Esophagus (tissue), 2 donors: ENCODE measurements at regions not wholly inside any gene's neighbourhood (a gene's known extent, or its start where the extent isn't known, plus 50 kb on each side); places are given as distances from the start of the nearest gene placed in this dataset.

Experiments used
- H3K27ac ChIP-seq, 2 donors: one replicate each; pipeline ENCODE4 v1.5.1; 2013; ENCODE audit warnings: low read depth in 2 of 2, mild to moderate bottlenecking in 2 of 2, inconsistent platforms in 1 of 2, low read length in 1 of 2, moderate library complexity in 1 of 2
- H3K27me3 ChIP-seq, 2 donors: one replicate each; pipeline ENCODE4 v1.6.1; 2013; ENCODE audit warnings: low read length in 2 of 2, control low read depth in 1 of 2, mild to moderate bottlenecking in 1 of 2; ENCODE audit not compliant: insufficient read depth in 2 of 2, control insufficient read depth in 1 of 2
- H3K36me3 ChIP-seq, 2 donors: one replicate each; pipeline ENCODE4 v1.6.1; 2013; ENCODE audit warnings: low read length in 1 of 2; ENCODE audit not compliant: control insufficient read depth in 2 of 2, insufficient read depth in 2 of 2
- H3K4me1 ChIP-seq, 2 donors: one replicate each; pipeline ENCODE4 v1.6.1; 2013; ENCODE audit warnings: low read length in 1 of 2; ENCODE audit not compliant: control insufficient read depth in 2 of 2, insufficient read depth in 2 of 2
- H3K4me3 ChIP-seq, 2 donors: one replicate each; pipeline ENCODE4 v1.5.1; 2013; ENCODE audit warnings: low read length in 2 of 2, mild to moderate bottlenecking in 2 of 2, low read depth in 1 of 2, moderate library complexity in 1 of 2
- H3K9me3 ChIP-seq, 2 donors: one replicate each; pipeline ENCODE4 v1.6.1; 2013; ENCODE audit warnings: mild to moderate bottlenecking in 2 of 2, low read depth in 1 of 2, low read length in 1 of 2, moderate library complexity in 1 of 2; ENCODE audit not compliant: control insufficient read depth in 2 of 2, insufficient read depth in 1 of 2
- WGBS, 2 donors: extraction: QIAGEN DNeasy Blood & Tissue Kit; methylation state at CpG; one replicate each; pipeline ENCODE4 v1.1.7; 2013; 5-methylcytosine and 5-hydroxymethylcytosine counted together
- donor health status: healthy with polysubstance abuse.
- donor health status: Bipolar disorder and iron deficiency.

GRCh38 chr2:30310371-30310770 lies 79.0 kb downstream of the LBH start:
- WGBS, 2 donors = 94 to 95% methylated on average over 5 of the region's 5 CpGs
- no peak overlapping the region for H3K4me3 ChIP-seq

GRCh38 chr2:30310955-30311354 lies 79.6 kb downstream of the LBH start:
- Histone ChIP-seq H3K4me1 (no peaks in the 10 kb centered on the region), H3K36me3 (no peaks in the 10 kb centered on the region), H3K27me3 (no peaks in the 10 kb centered on the region), H3K4me3 (no peak overlapping the region), H3K27ac (no peak overlapping the region), H3K9me3 (no peaks in the 10 kb centered on the region)
- 75 to 86% methylated on average over 5 of the region's 5 CpGs for WGBS, 2 donors

More at GRCh38 chr2:30310371-30310770, 79.0 kb downstream of the LBH start:
- H3K27me3 ChIP-seq = no peaks in the 10 kb centered on the region
- H3K9me3 ChIP-seq = no peaks in the 10 kb centered on the region
- no peaks in the 10 kb centered on the region for H3K4me1 ChIP-seq
- H3K27ac ChIP-seq = no peak overlapping the region
- no peaks in the 10 kb centered on the region for H3K36me3 ChIP-seq

GRCh38 chr2:30311711-30312110 lies 80.4 kb downstream of the LBH start:
- no peaks in the 10 kb centered on the region for H3K36me3 ChIP-seq
- no peak overlapping the region for H3K27ac ChIP-seq
- 92 to 98% methylated on average over 2 of the region's 2 CpGs for WGBS, 2 donors

GRCh38 chr2:30312916-30313315 lies 81.6 kb downstream of the LBH start:
- Histone ChIP-seq H3K36me3 (no peaks in the 10 kb centered on the region), H3K4me3 (no peak overlapping the region), H3K9me3 (peaks cover 0 to 2% of the 10 kb centered on the region in 2 donors), H3K27me3 (no peaks in the 10 kb centered on the region), H3K27ac (no peak overlapping the region), H3K4me1 (no peaks in the 10 kb centered on the region)
- WGBS, 2 donors = 86 to 90% methylated on average over 1 of the region's 1 CpG

More at GRCh38 chr2:30311711-30312110, 80.4 kb downstream of the LBH start:
- Histone ChIP-seq H3K4me1 (no peaks in the 10 kb centered on the region), H3K9me3 (no peaks in the 10 kb centered on the region), H3K27me3 (no peaks in the 10 kb centered on the region), H3K4me3 (no peak overlapping the region)

- no peaks in the 10 kb centered on the region for H3K4me1 ChIP-seq
- H3K27me3 ChIP-seq = no peaks in the 10 kb centered on the region
- 81 to 90% methylated on average over 3 of the region's 3 CpGs for WGBS, 2 donors
Measured at GRCh38 chr2:30314981-30315380, 83.6 kb downstream of the LBH start.

DNA sequence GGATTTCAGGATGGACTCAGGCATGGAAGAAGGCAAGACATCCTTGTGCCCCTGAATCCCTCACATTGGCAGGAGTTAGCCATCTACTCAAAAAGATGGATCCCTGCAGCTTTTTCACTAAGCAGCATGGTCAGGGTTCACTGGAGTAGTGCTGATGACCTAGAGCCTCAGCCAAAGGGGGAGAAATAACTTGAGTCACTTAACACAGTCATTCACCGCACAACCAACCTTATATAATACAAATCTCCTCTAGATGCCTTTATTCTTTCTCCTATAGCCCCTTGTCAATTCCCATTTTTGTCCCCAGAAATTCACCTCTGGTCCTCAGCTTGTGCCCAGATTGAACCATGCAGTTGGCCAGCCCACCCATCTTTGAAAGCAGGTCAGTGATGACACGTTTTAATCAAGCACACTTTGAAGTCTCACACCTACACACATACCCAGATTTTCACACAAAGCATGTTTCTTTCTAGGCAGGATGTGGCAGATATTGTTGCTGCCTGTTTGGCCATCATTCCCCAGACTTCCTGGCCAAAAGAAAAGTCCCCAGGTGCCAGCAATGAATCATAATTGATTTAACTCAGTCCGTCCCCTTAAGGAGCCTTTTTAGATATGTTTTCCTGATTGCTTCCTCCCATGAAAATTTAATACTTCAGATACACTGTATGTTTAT lies 84.2 kb downstream of the LBH start:
- Histone ChIP-seq H3K4me1 (no peaks in the 10 kb centered on the region), H3K27me3 (no peaks in the 10 kb centered on the region), H3K9me3 (peaks cover 0 to 2% of the 10 kb centered on the region in 2 donors), H3K27ac (no peak overlapping the region), H3K36me3 (no peaks in the 10 kb centered on the region), H3K4me3 (no peak overlapping the region)
- 46 to 57% methylated on average over 3 of the region's 3 CpGs for WGBS, 2 donors

More at GRCh38 chr2:30314981-30315380, 83.6 kb downstream of the LBH start:
- Histone ChIP-seq H3K9me3 (peaks cover 0 to 2% of the 10 kb centered on the region in 2 donors), H3K4me3 (no peak overlapping the region), H3K36me3 (no peaks in the 10 kb centered on the region), H3K27ac (no peak overlapping the region)

- Histone ChIP-seq H3K36me3 (no peaks in the 10 kb centered on the region), H3K27me3 (no peaks in the 10 kb centered on the region), H3K4me3 (no peak overlapping the region), H3K27ac (no peak overlapping the region), H3K4me1 (no peaks in the 10 kb centered on the region), H3K9me3 (peaks cover 0 to 2% of the 10 kb centered on the region in 2 donors)
- 96 to 100% methylated on average over 2 of the region's 2 CpGs for WGBS, 2 donors
Measured at GRCh38 chr2:30316408-30316807, 85.1 kb downstream of the LBH start.

DNA sequence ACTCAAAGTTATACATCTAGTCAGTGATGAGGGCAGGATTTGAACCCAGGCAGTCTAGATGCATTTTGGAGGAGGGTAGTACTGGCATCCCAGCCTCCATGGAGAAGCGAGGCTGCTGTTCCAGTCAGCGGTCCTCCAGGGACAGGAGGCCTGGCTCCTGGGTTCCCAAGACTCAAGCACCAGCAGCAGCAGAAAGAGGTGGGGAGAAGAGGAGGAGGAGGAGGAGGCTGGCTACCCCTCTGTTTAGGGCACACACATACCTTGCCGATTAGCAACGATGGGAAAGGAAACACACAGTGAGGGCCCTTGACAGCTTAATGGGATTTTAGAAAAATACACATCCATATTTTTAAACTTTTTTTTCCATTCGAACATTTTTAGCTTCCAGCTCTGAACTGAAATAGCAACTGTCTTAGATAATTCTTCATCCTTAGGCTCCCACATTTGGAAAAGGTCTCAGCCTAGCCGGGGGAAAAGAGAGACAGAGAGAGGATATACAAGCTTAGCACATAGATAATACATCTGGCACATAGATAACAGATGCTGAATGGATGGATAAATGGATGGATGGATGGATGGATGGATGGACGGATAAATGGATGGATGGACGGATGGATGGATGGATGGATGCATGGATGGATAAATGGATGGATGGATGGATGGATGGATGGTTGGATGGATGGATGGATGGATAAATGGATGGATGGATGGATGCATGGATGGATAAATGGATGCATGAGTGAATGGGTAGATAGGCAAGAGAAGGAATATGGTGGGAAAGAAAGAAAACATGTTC lies 87.9 kb downstream of the LBH start:
- H3K9me3 ChIP-seq = peaks cover 0 to 2% of the 10 kb centered on the region in 2 donors
- H3K4me3 ChIP-seq = no peak overlapping the region
- no peaks in the 10 kb centered on the region for H3K36me3 ChIP-seq
- no peaks in the 10 kb centered on the region for H3K27me3 ChIP-seq
- no peaks in the 10 kb centered on the region for H3K4me1 ChIP-seq
- WGBS, 2 donors = 79 to 81% methylated on average over 8 of the region's 8 CpGs
- H3K27ac ChIP-seq = no peak overlapping the region

- Histone ChIP-seq H3K27me3 (no peaks in the 10 kb centered on the region), H3K27ac (no peak overlapping the region), H3K4me3 (no peak overlapping the region), H3K4me1 (no peaks in the 10 kb centered on the region), H3K36me3 (no peaks in the 10 kb centered on the region), H3K9me3 (peaks cover 0 to 2% of the 10 kb centered on the region in 2 donors)
- WGBS, 2 donors = 35 to 61% methylated on average over 3 of the region's 3 CpGs
Measured at GRCh38 chr2:30321466-30321865, 90.1 kb downstream of the LBH start.
